B cell (primary cell): ENCODE measurements at regions not wholly inside any gene's neighbourhood (a gene's known extent, or its start where the extent isn't known, plus 50 kb on each side); places are given as distances from the start of the nearest gene placed in this dataset.

ENCODE experiments used
- EZH2 ChIP-seq: IDR thresholded peaks from 2 replicates; pipeline ENCODE4 v1.6.1; 2012; ENCODE audit warnings: borderline replicate concordance, low read depth, mild to moderate bottlenecking, moderate library complexity, low read length; ENCODE audit not compliant: insufficient read depth, poor library complexity, severe bottlenecking
- TF ChIP-seq, protein P1 (sequence below): fragments of 200-600 bp; IDR thresholded peaks from one replicate; pipeline ENCODE4 v1.8.0; 2022; ENCODE audit warnings: antibody characterized with exemption, mild to moderate bottlenecking

DNA sequence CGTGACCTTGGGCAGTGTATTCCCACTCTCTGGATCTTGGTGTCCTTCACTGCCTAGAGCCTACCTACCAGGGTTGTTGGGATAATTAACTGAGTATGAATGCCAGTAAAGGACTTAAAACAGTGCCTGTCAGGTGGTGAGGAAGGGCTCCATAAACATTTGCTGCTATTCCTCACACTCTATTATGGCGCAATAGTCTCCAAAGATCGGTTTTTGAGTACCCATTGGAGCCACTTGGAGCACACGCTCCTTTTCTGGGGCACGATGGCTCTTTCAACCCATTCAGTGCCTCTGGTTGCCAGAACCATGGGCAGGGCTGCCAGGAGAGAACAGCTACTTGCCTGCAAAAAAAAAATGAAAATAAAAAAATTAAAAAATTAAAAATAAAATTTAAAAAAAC, 296.6 kb upstream of the PPARGC1A start:
- TF ChIP-seq, protein P1, sequence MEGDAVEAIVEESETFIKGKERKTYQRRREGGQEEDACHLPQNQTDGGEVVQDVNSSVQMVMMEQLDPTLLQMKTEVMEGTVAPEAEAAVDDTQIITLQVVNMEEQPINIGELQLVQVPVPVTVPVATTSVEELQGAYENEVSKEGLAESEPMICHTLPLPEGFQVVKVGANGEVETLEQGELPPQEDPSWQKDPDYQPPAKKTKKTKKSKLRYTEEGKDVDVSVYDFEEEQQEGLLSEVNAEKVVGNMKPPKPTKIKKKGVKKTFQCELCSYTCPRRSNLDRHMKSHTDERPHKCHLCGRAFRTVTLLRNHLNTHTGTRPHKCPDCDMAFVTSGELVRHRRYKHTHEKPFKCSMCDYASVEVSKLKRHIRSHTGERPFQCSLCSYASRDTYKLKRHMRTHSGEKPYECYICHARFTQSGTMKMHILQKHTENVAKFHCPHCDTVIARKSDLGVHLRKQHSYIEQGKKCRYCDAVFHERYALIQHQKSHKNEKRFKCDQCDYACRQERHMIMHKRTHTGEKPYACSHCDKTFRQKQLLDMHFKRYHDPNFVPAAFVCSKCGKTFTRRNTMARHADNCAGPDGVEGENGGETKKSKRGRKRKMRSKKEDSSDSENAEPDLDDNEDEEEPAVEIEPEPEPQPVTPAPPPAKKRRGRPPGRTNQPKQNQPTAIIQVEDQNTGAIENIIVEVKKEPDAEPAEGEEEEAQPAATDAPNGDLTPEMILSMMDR: no peak
- no peak for TF ChIP-seq EZH2
